Mammary epithelial cell (primary cell): ENCODE measurements at regions not wholly inside any gene's neighbourhood (a gene's known extent, or its start where the extent isn't known, plus 50 kb on each side); places are given as distances from the start of the nearest gene placed in this dataset.

Experiments used
- CTCF ChIP-seq, 2 donors: IDR thresholded peaks in 1 of 2; conservative IDR thresholded peaks in 1 of 2; 2 replicates each; pipeline ENCODE4 v1.5.1; 2011 to 2012; ENCODE audit warnings: inconsistent platforms in 2 of 2, low read length in 2 of 2, mild to moderate bottlenecking in 2 of 2, control low read depth in 1 of 2, low read depth in 1 of 2; ENCODE audit not compliant: insufficient read depth in 1 of 2; ENCODE audit errors: extremely low read depth in 1 of 2
- EZH2 ChIP-seq: IDR thresholded peaks from 2 replicates; pipeline ENCODE4 v1.6.1; 2012; ENCODE audit warnings: low read length, inconsistent platforms, borderline replicate concordance

- TF ChIP-seq CTCF (conservative IDR thresholded peaks at IDR 0.05 in 1 of 2, IDR thresholded peaks at IDR 0.05 in 1 of 2; ENCODE audit: extremely low read depth in 1 of 2, insufficient read depth in 1 of 2, low read depth in 1 of 2, low read length in 2 of 2): no peak
- no peak for TF ChIP-seq EZH2
Observed at GRCh38 chr4:178412455-178412854, 970.2 kb upstream of the AGA start.
